Hepatocyte (in vitro differentiated cells): ENCODE measurements at regions not wholly inside any gene's neighbourhood (a gene's known extent, or its start where the extent isn't known, plus 50 kb on each side); places are given as distances from the start of the nearest gene placed in this dataset.

Source experiments
- EZH2 ChIP-seq: fragments of 200-600 bp; sonication (generic); IDR thresholded peaks from 2 replicates; pipeline ENCODE4 v1.6.1; 2016; ENCODE audit warnings: antibody characterized with exemption, mild to moderate bottlenecking, borderline replicate concordance
- EZH2phosphoT487 ChIP-seq: fragments of 200-600 bp; sonication (generic); IDR thresholded peaks from one replicate; pipeline ENCODE4 v1.6.1; 2018; ENCODE audit warnings: antibody characterized with exemption, mild to moderate bottlenecking, low read depth, moderate library complexity; ENCODE audit not compliant: unreplicated experiment, severe bottlenecking
- TF ChIP-seq, protein P1 (sequence below): fragments of 200-600 bp; sonication (generic); IDR thresholded peaks from 2 replicates; pipeline ENCODE4 v1.5.1; 2016; ENCODE audit warnings: antibody characterized with exemption, mild to moderate bottlenecking; ENCODE audit not compliant: poor library complexity

GRCh38 chr2:143842836-143843235, 677.1 kb downstream of the ZEB2 start:
- TF ChIP-seq, protein P1, sequence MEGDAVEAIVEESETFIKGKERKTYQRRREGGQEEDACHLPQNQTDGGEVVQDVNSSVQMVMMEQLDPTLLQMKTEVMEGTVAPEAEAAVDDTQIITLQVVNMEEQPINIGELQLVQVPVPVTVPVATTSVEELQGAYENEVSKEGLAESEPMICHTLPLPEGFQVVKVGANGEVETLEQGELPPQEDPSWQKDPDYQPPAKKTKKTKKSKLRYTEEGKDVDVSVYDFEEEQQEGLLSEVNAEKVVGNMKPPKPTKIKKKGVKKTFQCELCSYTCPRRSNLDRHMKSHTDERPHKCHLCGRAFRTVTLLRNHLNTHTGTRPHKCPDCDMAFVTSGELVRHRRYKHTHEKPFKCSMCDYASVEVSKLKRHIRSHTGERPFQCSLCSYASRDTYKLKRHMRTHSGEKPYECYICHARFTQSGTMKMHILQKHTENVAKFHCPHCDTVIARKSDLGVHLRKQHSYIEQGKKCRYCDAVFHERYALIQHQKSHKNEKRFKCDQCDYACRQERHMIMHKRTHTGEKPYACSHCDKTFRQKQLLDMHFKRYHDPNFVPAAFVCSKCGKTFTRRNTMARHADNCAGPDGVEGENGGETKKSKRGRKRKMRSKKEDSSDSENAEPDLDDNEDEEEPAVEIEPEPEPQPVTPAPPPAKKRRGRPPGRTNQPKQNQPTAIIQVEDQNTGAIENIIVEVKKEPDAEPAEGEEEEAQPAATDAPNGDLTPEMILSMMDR = no peak
- no peak for TF ChIP-seq EZH2
- no peak for TF ChIP-seq EZH2phosphoT487
